ENCODE measurements at regions not wholly inside any gene's neighbourhood (a gene's known extent, or its start where the extent isn't known, plus 50 kb on each side); places are given as distances from the start of the nearest gene placed in this dataset.

DNA sequence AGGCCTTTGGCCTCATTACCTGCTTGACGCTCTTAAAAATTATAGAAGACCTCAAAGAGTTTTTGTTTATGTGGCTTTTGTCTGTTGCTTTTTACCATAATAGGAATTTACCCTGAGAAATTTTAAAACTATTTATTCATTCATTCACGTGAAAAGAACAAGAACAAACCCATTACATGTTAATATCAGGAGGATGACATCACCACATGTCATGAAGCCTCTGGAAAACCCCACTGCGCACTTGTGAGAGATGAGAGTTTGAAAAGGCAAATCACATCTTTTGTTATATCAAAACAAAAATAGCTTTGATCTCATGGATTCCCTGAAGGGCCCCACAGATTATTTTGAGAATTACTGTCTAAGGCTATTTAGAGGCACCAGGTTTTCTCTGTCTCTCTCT, 61.3 kb upstream of the EYA2 start:
- ATAC-seq: no peak
- TF ChIP-seq SNAI2 (CRISPR knock-in tag; IDR thresholded peaks at IDR 0.05) (no peak), RARB (CRISPR knock-in tag; IDR thresholded peaks at IDR 0.05) (no peak), ISL1 (CRISPR knock-in tag; IDR thresholded peaks at IDR 0.05) (no peak), ZFP3 (CRISPR knock-in tag; IDR thresholded peaks at IDR 0.05) (no peak), TCF4 (CRISPR knock-in tag; IDR thresholded peaks at IDR 0.05; ENCODE audit: borderline replicate concordance) (no peak), CSDC2 (CRISPR knock-in tag; IDR thresholded peaks at IDR 0.05) (no peak), TOX (CRISPR knock-in tag; IDR thresholded peaks at IDR 0.05; ENCODE audit: borderline replicate concordance) (no peak), ZNF565 (CRISPR knock-in tag; conservative IDR thresholded peaks at IDR 0.05; ENCODE audit: low read depth) (no peak)
- TF ChIP-seq, protein P1, sequence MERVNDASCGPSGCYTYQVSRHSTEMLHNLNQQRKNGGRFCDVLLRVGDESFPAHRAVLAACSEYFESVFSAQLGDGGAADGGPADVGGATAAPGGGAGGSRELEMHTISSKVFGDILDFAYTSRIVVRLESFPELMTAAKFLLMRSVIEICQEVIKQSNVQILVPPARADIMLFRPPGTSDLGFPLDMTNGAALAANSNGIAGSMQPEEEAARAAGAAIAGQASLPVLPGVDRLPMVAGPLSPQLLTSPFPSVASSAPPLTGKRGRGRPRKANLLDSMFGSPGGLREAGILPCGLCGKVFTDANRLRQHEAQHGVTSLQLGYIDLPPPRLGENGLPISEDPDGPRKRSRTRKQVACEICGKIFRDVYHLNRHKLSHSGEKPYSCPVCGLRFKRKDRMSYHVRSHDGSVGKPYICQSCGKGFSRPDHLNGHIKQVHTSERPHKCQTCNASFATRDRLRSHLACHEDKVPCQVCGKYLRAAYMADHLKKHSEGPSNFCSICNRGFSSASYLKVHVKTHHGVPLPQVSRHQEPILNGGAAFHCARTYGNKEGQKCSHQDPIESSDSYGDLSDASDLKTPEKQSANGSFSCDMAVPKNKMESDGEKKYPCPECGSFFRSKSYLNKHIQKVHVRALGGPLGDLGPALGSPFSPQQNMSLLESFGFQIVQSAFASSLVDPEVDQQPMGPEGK (CRISPR knock-in tag; IDR thresholded peaks at IDR 0.05; ENCODE audit: borderline replicate concordance): no peak
- TF ChIP-seq, protein P2, sequence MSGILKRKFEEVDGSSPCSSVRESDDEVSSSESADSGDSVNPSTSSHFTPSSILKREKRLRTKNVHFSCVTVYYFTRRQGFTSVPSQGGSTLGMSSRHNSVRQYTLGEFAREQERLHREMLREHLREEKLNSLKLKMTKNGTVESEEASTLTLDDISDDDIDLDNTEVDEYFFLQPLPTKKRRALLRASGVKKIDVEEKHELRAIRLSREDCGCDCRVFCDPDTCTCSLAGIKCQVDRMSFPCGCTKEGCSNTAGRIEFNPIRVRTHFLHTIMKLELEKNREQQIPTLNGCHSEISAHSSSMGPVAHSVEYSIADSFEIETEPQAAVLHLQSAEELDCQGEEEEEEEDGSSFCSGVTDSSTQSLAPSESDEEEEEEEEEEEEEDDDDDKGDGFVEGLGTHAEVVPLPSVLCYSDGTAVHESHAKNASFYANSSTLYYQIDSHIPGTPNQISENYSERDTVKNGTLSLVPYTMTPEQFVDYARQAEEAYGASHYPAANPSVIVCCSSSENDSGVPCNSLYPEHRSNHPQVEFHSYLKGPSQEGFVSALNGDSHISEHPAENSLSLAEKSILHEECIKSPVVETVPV (CRISPR knock-in tag; IDR thresholded peaks at IDR 0.05): no peak

DNA sequence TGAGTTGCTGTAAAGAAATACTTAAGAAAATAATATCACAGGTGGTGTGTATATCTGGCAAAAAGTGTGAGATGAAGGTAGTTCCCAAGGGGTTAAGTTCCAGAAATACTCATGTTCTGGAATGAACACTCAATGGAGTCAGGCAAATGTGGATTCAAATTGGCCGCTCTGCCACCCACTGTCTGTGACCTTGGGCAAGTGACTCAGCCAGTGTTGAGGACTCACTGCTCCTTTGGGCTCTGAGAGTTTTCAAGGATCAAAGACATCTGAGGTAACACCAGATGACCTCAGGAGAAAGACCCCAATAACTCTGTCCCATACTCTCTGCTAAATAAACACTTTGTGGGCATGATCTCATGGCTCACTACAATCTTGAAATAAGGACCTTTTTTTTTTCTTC, 59.2 kb upstream of the EYA2 start:
- TF ChIP-seq ZNF70 (CRISPR knock-in tag; IDR thresholded peaks at IDR 0.05): no peak
- no peak for TF ChIP-seq OSR1 (CRISPR knock-in tag; IDR thresholded peaks at IDR 0.05)
- TF ChIP-seq BACH2 (CRISPR knock-in tag; IDR thresholded peaks at IDR 0.05; ENCODE audit: borderline replicate concordance): no peak
- no peak for TF ChIP-seq ARNTL (CRISPR knock-in tag; IDR thresholded peaks at IDR 0.05; ENCODE audit: borderline replicate concordance, low read depth)
- no peak for TF ChIP-seq SNAI2 (CRISPR knock-in tag; IDR thresholded peaks at IDR 0.05)
- TF ChIP-seq, protein P3, sequence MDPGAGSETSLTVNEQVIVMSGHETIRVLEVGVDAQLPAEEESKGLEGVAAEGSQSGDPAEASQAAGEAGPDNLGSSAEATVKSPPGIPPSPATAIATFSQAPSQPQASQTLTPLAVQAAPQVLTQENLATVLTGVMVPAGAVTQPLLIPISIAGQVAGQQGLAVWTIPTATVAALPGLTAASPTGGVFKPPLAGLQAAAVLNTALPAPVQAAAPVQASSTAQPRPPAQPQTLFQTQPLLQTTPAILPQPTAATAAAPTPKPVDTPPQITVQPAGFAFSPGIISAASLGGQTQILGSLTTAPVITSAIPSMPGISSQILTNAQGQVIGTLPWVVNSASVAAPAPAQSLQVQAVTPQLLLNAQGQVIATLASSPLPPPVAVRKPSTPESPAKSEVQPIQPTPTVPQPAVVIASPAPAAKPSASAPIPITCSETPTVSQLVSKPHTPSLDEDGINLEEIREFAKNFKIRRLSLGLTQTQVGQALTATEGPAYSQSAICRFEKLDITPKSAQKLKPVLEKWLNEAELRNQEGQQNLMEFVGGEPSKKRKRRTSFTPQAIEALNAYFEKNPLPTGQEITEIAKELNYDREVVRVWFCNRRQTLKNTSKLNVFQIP (CRISPR knock-in tag; IDR thresholded peaks at IDR 0.05; ENCODE audit: borderline replicate concordance, low read depth): no peak
- no peak for TF ChIP-seq TOX (CRISPR knock-in tag; IDR thresholded peaks at IDR 0.05; ENCODE audit: borderline replicate concordance)
- TF ChIP-seq, protein P2 (CRISPR knock-in tag; IDR thresholded peaks at IDR 0.05): no peak
- TF ChIP-seq ESRRG (CRISPR knock-in tag; IDR thresholded peaks at IDR 0.05): no peak
- no peak for TF ChIP-seq ZFP3 (CRISPR knock-in tag; IDR thresholded peaks at IDR 0.05)
- TF ChIP-seq ZC3H10 (CRISPR knock-in tag; IDR thresholded peaks at IDR 0.05): no peak
- TF ChIP-seq CSDC2 (CRISPR knock-in tag; IDR thresholded peaks at IDR 0.05): no peak
- TF ChIP-seq, protein P4, sequence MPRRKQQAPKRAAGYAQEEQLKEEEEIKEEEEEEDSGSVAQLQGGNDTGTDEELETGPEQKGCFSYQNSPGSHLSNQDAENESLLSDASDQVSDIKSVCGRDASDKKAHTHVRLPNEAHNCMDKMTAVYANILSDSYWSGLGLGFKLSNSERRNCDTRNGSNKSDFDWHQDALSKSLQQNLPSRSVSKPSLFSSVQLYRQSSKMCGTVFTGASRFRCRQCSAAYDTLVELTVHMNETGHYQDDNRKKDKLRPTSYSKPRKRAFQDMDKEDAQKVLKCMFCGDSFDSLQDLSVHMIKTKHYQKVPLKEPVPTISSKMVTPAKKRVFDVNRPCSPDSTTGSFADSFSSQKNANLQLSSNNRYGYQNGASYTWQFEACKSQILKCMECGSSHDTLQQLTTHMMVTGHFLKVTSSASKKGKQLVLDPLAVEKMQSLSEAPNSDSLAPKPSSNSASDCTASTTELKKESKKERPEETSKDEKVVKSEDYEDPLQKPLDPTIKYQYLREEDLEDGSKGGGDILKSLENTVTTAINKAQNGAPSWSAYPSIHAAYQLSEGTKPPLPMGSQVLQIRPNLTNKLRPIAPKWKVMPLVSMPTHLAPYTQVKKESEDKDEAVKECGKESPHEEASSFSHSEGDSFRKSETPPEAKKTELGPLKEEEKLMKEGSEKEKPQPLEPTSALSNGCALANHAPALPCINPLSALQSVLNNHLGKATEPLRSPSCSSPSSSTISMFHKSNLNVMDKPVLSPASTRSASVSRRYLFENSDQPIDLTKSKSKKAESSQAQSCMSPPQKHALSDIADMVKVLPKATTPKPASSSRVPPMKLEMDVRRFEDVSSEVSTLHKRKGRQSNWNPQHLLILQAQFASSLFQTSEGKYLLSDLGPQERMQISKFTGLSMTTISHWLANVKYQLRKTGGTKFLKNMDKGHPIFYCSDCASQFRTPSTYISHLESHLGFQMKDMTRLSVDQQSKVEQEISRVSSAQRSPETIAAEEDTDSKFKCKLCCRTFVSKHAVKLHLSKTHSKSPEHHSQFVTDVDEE (CRISPR knock-in tag; IDR thresholded peaks at IDR 0.05): no peak
- TF ChIP-seq, protein P5, sequence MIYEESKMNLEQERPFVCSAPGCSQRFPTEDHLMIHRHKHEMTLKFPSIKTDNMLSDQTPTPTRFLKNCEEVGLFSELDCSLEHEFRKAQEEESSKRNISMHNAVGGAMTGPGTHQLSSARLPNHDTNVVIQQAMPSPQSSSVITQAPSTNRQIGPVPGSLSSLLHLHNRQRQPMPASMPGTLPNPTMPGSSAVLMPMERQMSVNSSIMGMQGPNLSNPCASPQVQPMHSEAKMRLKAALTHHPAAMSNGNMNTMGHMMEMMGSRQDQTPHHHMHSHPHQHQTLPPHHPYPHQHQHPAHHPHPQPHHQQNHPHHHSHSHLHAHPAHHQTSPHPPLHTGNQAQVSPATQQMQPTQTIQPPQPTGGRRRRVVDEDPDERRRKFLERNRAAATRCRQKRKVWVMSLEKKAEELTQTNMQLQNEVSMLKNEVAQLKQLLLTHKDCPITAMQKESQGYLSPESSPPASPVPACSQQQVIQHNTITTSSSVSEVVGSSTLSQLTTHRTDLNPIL (CRISPR knock-in tag; IDR thresholded peaks at IDR 0.05; ENCODE audit: low read depth): no peak
- TF ChIP-seq TCF4 (CRISPR knock-in tag; IDR thresholded peaks at IDR 0.05; ENCODE audit: borderline replicate concordance): no peak
- TF ChIP-seq ISL1 (CRISPR knock-in tag; IDR thresholded peaks at IDR 0.05): no peak
- ATAC-seq: no peak

DNA sequence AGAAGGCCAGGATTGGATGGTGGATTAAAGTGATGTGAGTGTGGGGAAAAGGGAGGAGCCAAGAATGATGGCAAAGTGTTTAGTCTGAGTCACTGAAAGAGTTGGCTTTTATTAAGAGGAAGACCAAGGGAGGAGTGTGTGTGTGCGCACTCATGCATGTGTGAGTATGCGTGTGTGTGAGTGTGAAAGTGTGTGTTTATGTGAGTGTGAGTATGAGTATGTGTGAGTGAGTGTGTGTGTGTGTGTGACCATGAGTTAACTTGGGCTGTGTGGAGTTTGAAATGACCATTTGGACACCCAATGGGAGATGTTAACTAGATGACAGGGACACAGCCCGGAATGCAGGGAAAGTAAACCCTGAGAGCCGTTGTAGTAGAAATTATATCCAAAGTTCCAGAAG, 57.6 kb upstream of the EYA2 start:
- ATAC-seq: no peak
- TF ChIP-seq TOX (CRISPR knock-in tag; IDR thresholded peaks at IDR 0.05; ENCODE audit: borderline replicate concordance) (no peak), ZFP3 (CRISPR knock-in tag; IDR thresholded peaks at IDR 0.05) (no peak), RARB (CRISPR knock-in tag; IDR thresholded peaks at IDR 0.05) (no peak), ZFP30 (CRISPR knock-in tag; IDR thresholded peaks at IDR 0.05) (no peak), BACH2 (CRISPR knock-in tag; IDR thresholded peaks at IDR 0.05; ENCODE audit: borderline replicate concordance) (no peak), ISL1 (CRISPR knock-in tag; IDR thresholded peaks at IDR 0.05) (no peak), SNAI2 (CRISPR knock-in tag; IDR thresholded peaks at IDR 0.05) (no peak)
- TF ChIP-seq, protein P4 (CRISPR knock-in tag; IDR thresholded peaks at IDR 0.05): no peak
- TF ChIP-seq, protein P3 (CRISPR knock-in tag; IDR thresholded peaks at IDR 0.05; ENCODE audit: borderline replicate concordance, low read depth): no peak
